ENCODE measurements at regions not wholly inside any gene's neighbourhood (a gene's known extent, or its start where the extent isn't known, plus 50 kb on each side); places are given as distances from the start of the nearest gene placed in this dataset.
A peak's percentile ranks its signal among the peaks of the same experiment; 100 is the strongest.

GRCh38 chr16:11461595-11461990, 116.3 kb downstream of the RMI2 start:
- Histone ChIP-seq H3K4me3 (ENCODE audit: low read length) (no peak overlapping the region), H3K27me3 (ENCODE audit: control insufficient read depth in 2 of 2, insufficient read depth in 2 of 2, low read length in 2 of 2) (no peaks in the 10 kb centered on the region), H3K27ac (ENCODE audit: low read depth, low read length) (no peak overlapping the region), H3K9me3 (ENCODE audit: control insufficient read depth in 2 of 3, low read length in 3 of 3) (no peaks in the 10 kb centered on the region), H3K36me3 (ENCODE audit: control insufficient read depth in 2 of 3, insufficient read depth in 3 of 3, low read length in 3 of 3) (no peaks in the 10 kb centered on the region), H3K4me1 (ENCODE audit: control insufficient read depth in 2 of 2, insufficient read depth in 2 of 2, low read length in 2 of 2) (no peaks in the 10 kb centered on the region)
- H3K4me1 Mint-ChIP-seq = peaks cover 0 to 3% (median 0%) of the 10 kb centered on the region in 7 donors
- ChIA-PET CTCF (no interaction called here), POLR2A (no interaction called here)
- H3K36me3 Mint-ChIP-seq = no peaks in the 10 kb centered on the region
- no peaks in the 10 kb centered on the region for H3K27me3 Mint-ChIP-seq
- ATAC-seq (no peak), DNase-seq (no peak)
- H3K27ac Mint-ChIP-seq = peak overlapping the region in 1 of 9 donors; percentile 11
- no peak overlapping the region for H3K4me3 Mint-ChIP-seq
- no peaks in the 10 kb centered on the region for H3K9me3 Mint-ChIP-seq
- intact Hi-C loops (cut with micrococcal nuclease) = no loop called here

DNA sequence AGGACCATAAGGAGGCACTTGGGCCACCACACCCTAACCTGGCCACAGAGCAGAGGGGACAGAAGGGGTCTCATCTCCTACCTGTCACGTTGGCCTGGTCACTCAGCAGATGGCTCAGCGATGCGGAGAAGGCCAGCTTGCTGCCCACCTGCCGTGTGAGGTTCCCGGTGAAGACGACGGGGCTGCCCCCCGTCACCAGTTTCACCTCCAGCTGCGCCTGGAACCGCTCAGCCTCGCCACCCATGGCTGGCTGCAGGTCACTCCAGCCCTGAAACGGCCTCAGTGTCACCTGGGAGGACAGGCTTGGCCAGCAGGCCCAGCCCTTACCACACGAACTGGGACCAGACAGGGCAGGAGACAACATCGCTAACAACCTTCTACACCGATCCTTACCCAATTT, 116.8 kb downstream of the RMI2 start:
- Mint-ChIP-seq H3K4me3 (no peak overlapping the region), H3K36me3 (no peaks in the 10 kb centered on the region), H3K27ac (no peak overlapping the region), H3K4me1 (peaks cover 0 to 3% (median 0%) of the 10 kb centered on the region in 7 donors), H3K9me3 (no peaks in the 10 kb centered on the region), H3K27me3 (no peaks in the 10 kb centered on the region)
- no peaks in the 10 kb centered on the region for H3K9me3 ChIP-seq (ENCODE audit: control insufficient read depth in 2 of 3, low read length in 3 of 3)
- CTCF ChIA-PET = no interaction called here
- H3K36me3 ChIP-seq (ENCODE audit: control insufficient read depth in 2 of 3, insufficient read depth in 3 of 3, low read length in 3 of 3) = no peaks in the 10 kb centered on the region
- H3K4me1 ChIP-seq (ENCODE audit: control insufficient read depth in 2 of 2, insufficient read depth in 2 of 2, low read length in 2 of 2) = no peaks in the 10 kb centered on the region
- H3K27ac ChIP-seq (ENCODE audit: low read depth, low read length) = no peak overlapping the region
- DNase-seq (no peak), ATAC-seq (no peak)
- intact Hi-C loops (cut with micrococcal nuclease) = no loop called here
- no peak overlapping the region for H3K4me3 ChIP-seq (ENCODE audit: low read length)
- POLR2A ChIA-PET = no interaction called here
- no peaks in the 10 kb centered on the region for H3K27me3 ChIP-seq (ENCODE audit: control insufficient read depth in 2 of 2, insufficient read depth in 2 of 2, low read length in 2 of 2)

DNA sequence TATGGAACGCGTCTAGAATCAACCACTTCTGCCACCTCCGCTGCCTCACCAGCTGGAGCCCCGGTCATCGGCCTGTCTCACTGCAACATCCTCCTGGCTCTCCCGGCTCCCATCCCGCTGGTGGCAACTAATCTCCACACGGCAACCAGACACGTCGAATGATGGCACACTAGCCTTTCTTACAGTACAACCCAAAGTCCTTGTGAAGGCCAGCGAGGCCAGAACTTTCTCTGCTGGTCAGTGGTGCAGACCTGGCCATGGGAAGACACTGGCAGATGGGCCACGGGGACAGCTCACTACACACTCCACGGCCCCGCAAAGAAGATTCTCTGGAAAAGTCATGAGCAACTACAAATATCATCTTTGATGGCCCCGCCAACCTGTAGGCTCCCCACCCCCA, 117.6 kb downstream of the RMI2 start:
- DNase-seq (no peak), ATAC-seq (no peak)
- Histone ChIP-seq H3K27ac (ENCODE audit: low read depth, low read length) (no peak overlapping the region), H3K4me3 (ENCODE audit: low read length) (no peak overlapping the region), H3K36me3 (ENCODE audit: control insufficient read depth in 2 of 3, insufficient read depth in 3 of 3, low read length in 3 of 3) (no peaks in the 10 kb centered on the region), H3K4me1 (ENCODE audit: control insufficient read depth in 2 of 2, insufficient read depth in 2 of 2, low read length in 2 of 2) (no peaks in the 10 kb centered on the region), H3K9me3 (ENCODE audit: control insufficient read depth in 2 of 3, low read length in 3 of 3) (no peaks in the 10 kb centered on the region), H3K27me3 (ENCODE audit: control insufficient read depth in 2 of 2, insufficient read depth in 2 of 2, low read length in 2 of 2) (no peaks in the 10 kb centered on the region)
- no peaks in the 10 kb centered on the region for H3K27me3 Mint-ChIP-seq
- ChIA-PET POLR2A (no interaction called here), CTCF (no interaction called here)
- no peak overlapping the region for H3K4me3 Mint-ChIP-seq
- no peak overlapping the region for H3K27ac Mint-ChIP-seq
- no peaks in the 10 kb centered on the region for H3K9me3 Mint-ChIP-seq
- intact Hi-C loops (cut with micrococcal nuclease) = no loop called here
- no peaks in the 10 kb centered on the region for H3K36me3 Mint-ChIP-seq
- peaks cover 0 to 3% (median 0%) of the 10 kb centered on the region in 7 donors for H3K4me1 Mint-ChIP-seq

GRCh38 chr16:11464241-11464640, 119.0 kb downstream of the RMI2 start:
- Histone ChIP-seq H3K4me3 (ENCODE audit: low read length) (no peak overlapping the region), H3K4me1 (ENCODE audit: control insufficient read depth in 2 of 2, insufficient read depth in 2 of 2, low read length in 2 of 2) (no peaks in the 10 kb centered on the region), H3K36me3 (ENCODE audit: control insufficient read depth in 2 of 3, insufficient read depth in 3 of 3, low read length in 3 of 3) (no peaks in the 10 kb centered on the region), H3K9me3 (ENCODE audit: control insufficient read depth in 2 of 3, low read length in 3 of 3) (no peaks in the 10 kb centered on the region), H3K27ac (ENCODE audit: low read depth, low read length) (no peak overlapping the region), H3K27me3 (ENCODE audit: control insufficient read depth in 2 of 2, insufficient read depth in 2 of 2, low read length in 2 of 2) (no peaks in the 10 kb centered on the region)
- Mint-ChIP-seq H3K4me3 (no peak overlapping the region), H3K9me3 (no peaks in the 10 kb centered on the region), H3K36me3 (no peaks in the 10 kb centered on the region), H3K4me1 (no peaks in the 10 kb centered on the region), H3K27ac (peak overlapping the region in 1 of 9 donors; percentile 11), H3K27me3 (no peaks in the 10 kb centered on the region)
- DNase-seq (no peak), ATAC-seq (no peak)
- intact Hi-C loops (cut with micrococcal nuclease) = no loop called here
- POLR2A ChIA-PET = no interaction called here
- CTCF ChIA-PET = no interaction called here

DNA sequence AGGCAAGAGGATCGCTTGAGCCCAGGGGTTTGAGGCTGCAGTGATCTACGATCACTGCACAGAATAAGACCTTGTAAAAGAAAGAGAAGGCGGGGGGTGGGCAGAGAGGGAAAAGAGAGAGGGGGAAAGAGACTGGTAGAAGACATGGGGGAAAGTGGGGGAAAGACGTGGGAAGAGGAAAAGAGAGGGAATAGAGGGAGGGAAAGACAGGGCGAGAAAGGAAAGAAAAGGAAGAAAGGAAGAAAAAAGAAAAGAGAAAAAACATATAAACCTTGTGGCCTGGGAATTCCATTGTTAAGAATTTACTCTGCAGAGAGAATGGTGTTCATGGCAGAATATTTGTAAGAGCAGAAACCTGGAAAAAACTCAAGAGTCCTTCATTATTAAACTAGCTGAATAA, 120.4 kb downstream of the RMI2 start:
- CTCF ChIA-PET = no interaction called here
- Mint-ChIP-seq H3K4me1 (no peaks in the 10 kb centered on the region), H3K9me3 (no peaks in the 10 kb centered on the region), H3K4me3 (no peak overlapping the region), H3K36me3 (peaks cover 0 to 4% (median 0%) of the 10 kb centered on the region in 5 donors), H3K27ac (peak overlapping the region in 1 of 9 donors; percentile 52), H3K27me3 (no peaks in the 10 kb centered on the region)
- Histone ChIP-seq H3K4me3 (ENCODE audit: low read length) (no peak overlapping the region), H3K4me1 (ENCODE audit: control insufficient read depth in 2 of 2, insufficient read depth in 2 of 2, low read length in 2 of 2) (no peaks in the 10 kb centered on the region), H3K9me3 (ENCODE audit: control insufficient read depth in 2 of 3, low read length in 3 of 3) (no peaks in the 10 kb centered on the region), H3K36me3 (ENCODE audit: control insufficient read depth in 2 of 3, insufficient read depth in 3 of 3, low read length in 3 of 3) (no peaks in the 10 kb centered on the region), H3K27me3 (ENCODE audit: control insufficient read depth in 2 of 2, insufficient read depth in 2 of 2, low read length in 2 of 2) (no peaks in the 10 kb centered on the region), H3K27ac (ENCODE audit: low read depth, low read length) (no peak overlapping the region)
- ATAC-seq (no peak), DNase-seq (no peak)
- intact Hi-C loops (cut with micrococcal nuclease) = no loop called here
- POLR2A ChIA-PET = no interaction called here

- Histone ChIP-seq H3K27ac (ENCODE audit: low read depth, low read length) (no peak overlapping the region), H3K9me3 (ENCODE audit: control insufficient read depth in 2 of 3, low read length in 3 of 3) (no peaks in the 10 kb centered on the region), H3K4me3 (ENCODE audit: low read length) (no peak overlapping the region), H3K4me1 (ENCODE audit: control insufficient read depth in 2 of 2, insufficient read depth in 2 of 2, low read length in 2 of 2) (no peaks in the 10 kb centered on the region), H3K36me3 (ENCODE audit: control insufficient read depth in 2 of 3, insufficient read depth in 3 of 3, low read length in 3 of 3) (no peaks in the 10 kb centered on the region), H3K27me3 (ENCODE audit: control insufficient read depth in 2 of 2, insufficient read depth in 2 of 2, low read length in 2 of 2) (no peaks in the 10 kb centered on the region)
- Mint-ChIP-seq H3K9me3 (no peaks in the 10 kb centered on the region), H3K27me3 (no peaks in the 10 kb centered on the region), H3K4me1 (no peaks in the 10 kb centered on the region), H3K27ac (peak overlapping the region in 1 of 9 donors; percentile 37), H3K36me3 (peaks cover 0 to 4% (median 0%) of the 10 kb centered on the region in 5 donors), H3K4me3 (no peak overlapping the region)
- DNase-seq (no peak), ATAC-seq (no peak)
- ChIA-PET CTCF (interaction anchor here (0.5 kb wide), 1 partner anchor 475 kb away, joined by 3 read pairs; no protein-coding TSS in a partner anchor), POLR2A (no interaction called here)
- intact Hi-C loops (cut with micrococcal nuclease) = no loop called here
Observed at GRCh38 chr16:11470676-11471415, 115.9 kb downstream of the LITAF start.

DNA sequence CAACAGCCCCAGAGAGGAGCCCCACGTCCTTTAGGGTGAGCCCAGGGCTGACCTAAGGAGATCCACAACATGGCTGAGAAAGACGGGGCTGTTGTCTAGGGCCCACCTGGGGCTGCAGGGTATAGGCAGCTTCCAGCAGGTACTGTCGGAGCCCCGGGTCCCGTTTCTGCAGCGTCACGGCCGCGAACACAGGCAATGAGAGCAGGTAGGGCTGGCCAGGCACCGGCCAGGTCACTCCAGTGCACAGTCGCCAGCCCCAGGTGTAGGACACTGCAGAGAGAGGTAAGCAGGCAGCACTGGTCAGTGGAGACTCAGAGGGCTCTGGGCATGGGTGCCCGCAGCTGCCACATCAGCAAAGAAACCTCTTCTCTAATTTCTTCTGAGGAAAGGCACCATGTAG, 115.2 kb downstream of the LITAF start:
- no peak overlapping the region for H3K4me3 Mint-ChIP-seq
- H3K36me3 Mint-ChIP-seq = peaks cover 0 to 8% (median 0%) of the 10 kb centered on the region in 5 donors
- H3K27ac Mint-ChIP-seq = no peak overlapping the region
- H3K4me3 ChIP-seq (ENCODE audit: low read length) = no peak overlapping the region
- no peak overlapping the region for H3K27ac ChIP-seq (ENCODE audit: low read depth, low read length)
- no peaks in the 10 kb centered on the region for H3K27me3 ChIP-seq (ENCODE audit: control insufficient read depth in 2 of 2, insufficient read depth in 2 of 2, low read length in 2 of 2)
- ATAC-seq (no peak), DNase-seq (no peak)
- no peaks in the 10 kb centered on the region for H3K27me3 Mint-ChIP-seq
- CTCF ChIA-PET = interaction anchor here (0.5 kb wide), 1 partner anchor 474 kb away, joined by 3 read pairs; no protein-coding TSS in a partner anchor
- H3K4me1 ChIP-seq (ENCODE audit: control insufficient read depth in 2 of 2, insufficient read depth in 2 of 2, low read length in 2 of 2) = no peaks in the 10 kb centered on the region
- POLR2A ChIA-PET = no interaction called here
- no peaks in the 10 kb centered on the region for H3K9me3 ChIP-seq (ENCODE audit: control insufficient read depth in 2 of 3, low read length in 3 of 3)
- no peaks in the 10 kb centered on the region for H3K9me3 Mint-ChIP-seq
- intact Hi-C loops (cut with micrococcal nuclease) = no loop called here
- no peaks in the 10 kb centered on the region for H3K36me3 ChIP-seq (ENCODE audit: control insufficient read depth in 2 of 3, insufficient read depth in 3 of 3, low read length in 3 of 3)
- H3K4me1 Mint-ChIP-seq = no peaks in the 10 kb centered on the region
